H9 (cell line): ENCODE measurements at regions not wholly inside any gene's neighbourhood (a gene's known extent, or its start where the extent isn't known, plus 50 kb on each side); places are given as distances from the start of the nearest gene placed in this dataset.

Experiments used
- DNase-seq: peaks from one replicate; pipeline ENCODE4 v3.0.0-alpha.2; 2017
- H2AFZ ChIP-seq: one replicate; pipeline ENCODE4 v1.6.1; 2013; ENCODE audit warnings: mild to moderate bottlenecking, low read length, control low read depth, moderate library complexity
- H2AK5ac ChIP-seq: 2 replicates; pipeline ENCODE4 v1.6.1; 2013; ENCODE audit warnings: low read length, control low read depth, mixed read lengths; ENCODE audit not compliant: insufficient read length
- H2BK120ac ChIP-seq: one replicate; pipeline ENCODE4 v1.6.1; 2013; ENCODE audit warnings: low read depth, mild to moderate bottlenecking, low read length, control low read depth, inconsistent platforms; ENCODE audit not compliant: poor library complexity, severe bottlenecking
- H2BK12ac ChIP-seq: 2 replicates; pipeline ENCODE4 v1.6.1; 2013; ENCODE audit warnings: low read length, control low read depth, mixed read lengths, low read depth; ENCODE audit not compliant: insufficient read length
- H2BK15ac ChIP-seq: 2 replicates; pipeline ENCODE4 v1.6.1; 2013; ENCODE audit warnings: low read depth, low read length, control low read depth
- H2BK20ac ChIP-seq: one replicate; pipeline ENCODE4 v1.6.1; 2013; ENCODE audit warnings: low read depth, mild to moderate bottlenecking, low read length, control low read depth, inconsistent platforms; ENCODE audit not compliant: poor library complexity, severe bottlenecking
- H2BK5ac ChIP-seq: 2 replicates; pipeline ENCODE4 v1.6.1; 2013; ENCODE audit warnings: low read length, control low read depth, mixed read lengths; ENCODE audit not compliant: insufficient read length
- H3K14ac ChIP-seq: 2 replicates; pipeline ENCODE4 v1.6.1; 2013; ENCODE audit warnings: low read length, control low read depth; ENCODE audit not compliant: insufficient read depth
- H3K18ac ChIP-seq: 2 replicates; pipeline ENCODE4 v1.6.1; 2013; ENCODE audit warnings: low read depth, mild to moderate bottlenecking, mixed read lengths, low read length, control low read depth; ENCODE audit not compliant: insufficient read length
- H3K23ac ChIP-seq: 2 replicates; pipeline ENCODE4 v1.6.1; 2013; ENCODE audit warnings: low read length, control low read depth, mixed read lengths, low read depth; ENCODE audit not compliant: insufficient read length
- H3K23me2 ChIP-seq: 2 replicates; pipeline ENCODE4 v1.6.1; 2013; ENCODE audit warnings: low read depth, mild to moderate bottlenecking, mixed read lengths, low read length, control low read depth; ENCODE audit not compliant: insufficient read length, poor library complexity, severe bottlenecking
- H3K27ac ChIP-seq: 2 replicates; pipeline ENCODE4 v1.5.1; 2013; ENCODE audit warnings: low read length, control low read depth, mixed read lengths, low read depth; ENCODE audit not compliant: insufficient read length
- H3K27me3 ChIP-seq: 2 replicates; pipeline ENCODE4 v1.6.1; 2013; ENCODE audit warnings: low read length, control low read depth, inconsistent platforms; ENCODE audit not compliant: insufficient read depth
- H3K4ac ChIP-seq: 2 replicates; pipeline ENCODE4 v1.6.1; 2013; ENCODE audit warnings: low read depth, mild to moderate bottlenecking, control low read depth, inconsistent platforms, low read length, moderate library complexity
- H3K4me1 ChIP-seq: 2 replicates; pipeline ENCODE4 v1.6.1; 2013; ENCODE audit warnings: low read length, control low read depth, inconsistent platforms; ENCODE audit not compliant: insufficient read depth
- H3K4me2 ChIP-seq: 2 replicates; pipeline ENCODE4 v1.6.1; 2013; ENCODE audit warnings: low read length, control low read depth, mixed read lengths; ENCODE audit not compliant: insufficient read length, insufficient read depth
- H3K56ac ChIP-seq: 2 replicates; pipeline ENCODE4 v1.6.1; 2013; ENCODE audit warnings: low read depth, mild to moderate bottlenecking, mixed read lengths, low read length, control low read depth; ENCODE audit not compliant: insufficient read length
- H3K79me1 ChIP-seq: 2 replicates; pipeline ENCODE4 v1.6.1; 2013; ENCODE audit warnings: low read depth, mild to moderate bottlenecking, moderate library complexity, low read length, control low read depth, inconsistent platforms; ENCODE audit not compliant: insufficient read depth, poor library complexity, severe bottlenecking
- H3K79me2 ChIP-seq: 2 replicates; pipeline ENCODE4 v1.6.1; 2013; ENCODE audit warnings: low read length, control low read depth, inconsistent platforms; ENCODE audit not compliant: insufficient read depth
- H3K9ac ChIP-seq: 2 replicates; pipeline ENCODE4 v1.6.1; 2013; ENCODE audit warnings: low read length, control low read depth, mixed read lengths; ENCODE audit not compliant: insufficient read length; ENCODE audit errors: extremely low read depth
- H3K9me3 ChIP-seq: one replicate; pipeline ENCODE4 v1.6.1; 2013; ENCODE audit warnings: low read depth, low read length, inconsistent platforms; ENCODE audit not compliant: control insufficient read depth
- H3T11ph ChIP-seq: one replicate; pipeline ENCODE4 v1.6.1; 2013; ENCODE audit warnings: mild to moderate bottlenecking, low read length, control low read depth, inconsistent platforms
- H4K20me1 ChIP-seq: one replicate; pipeline ENCODE4 v1.6.1; 2013; ENCODE audit not compliant: control insufficient read depth, insufficient read length, insufficient read depth
- H4K5ac ChIP-seq: 2 replicates; pipeline ENCODE4 v1.6.1; 2013; ENCODE audit warnings: low read depth, mild to moderate bottlenecking, mixed read lengths, low read length, control low read depth; ENCODE audit not compliant: insufficient read length
- H4K8ac ChIP-seq: replicated peaks from 2 replicates; pipeline ENCODE4 v1.6.1; 2013; ENCODE audit warnings: low read length, control low read depth, mixed read lengths, low read depth; ENCODE audit not compliant: insufficient read length
- H4K91ac ChIP-seq: 2 replicates; pipeline ENCODE4 v1.6.1; 2013; ENCODE audit warnings: low read depth, mild to moderate bottlenecking, moderate library complexity, mixed read lengths, low read length, control low read depth; ENCODE audit not compliant: insufficient read length
- H3K27ac Mint-ChIP-seq, 3 experiments: 2 replicates in 2 of 3; 3 replicates in 1 of 3; pipeline ENCODE4 v1.8.0; 2020 to 2021; ENCODE audit warnings: mixed read lengths in 3 of 3, mild to moderate bottlenecking in 1 of 3, moderate library complexity in 1 of 3
- H3K27me3 Mint-ChIP-seq: 2 replicates; pipeline ENCODE4 v1.8.0; 2021; ENCODE audit warnings: low read depth, mild to moderate bottlenecking, moderate library complexity, mixed read lengths
- H3K36me3 Mint-ChIP-seq, 3 experiments: 2 replicates in 2 of 3; 3 replicates in 1 of 3; pipeline ENCODE4 v1.8.0; 2020 to 2021; ENCODE audit warnings: low read depth in 3 of 3, mixed read lengths in 3 of 3; ENCODE audit not compliant: insufficient read depth in 1 of 3
- H3K4me1 Mint-ChIP-seq, 2 experiments: 2 replicates each; pipeline ENCODE4 v1.8.0; 2020; ENCODE audit warnings: mixed read lengths in 2 of 2
- H3K4me3 Mint-ChIP-seq, 2 experiments: 2 replicates in 1 of 2; 3 replicates in 1 of 2; pipeline ENCODE4 v1.8.0; 2020 to 2021; ENCODE audit warnings: mild to moderate bottlenecking in 2 of 2, mixed read lengths in 2 of 2, moderate library complexity in 1 of 2
- H3K9me3 Mint-ChIP-seq, 2 experiments: 2 replicates in 1 of 2; 3 replicates in 1 of 2; pipeline ENCODE4 v1.8.0; 2020; ENCODE audit warnings: mild to moderate bottlenecking in 2 of 2, mixed read lengths in 2 of 2, moderate library complexity in 1 of 2
- CTCF ChIP-seq: fragments of 200-600 bp; sonication (generic); conservative IDR thresholded peaks from 3 replicates; pipeline ENCODE4 v1.8.0; 2021; ENCODE audit warnings: antibody characterized with exemption, mild to moderate bottlenecking
- WGBS: extraction: QIAGEN DNeasy Blood & Tissue Kit; methylation state at CpG from one replicate; pipeline ENCODE4 v1.1.7; 2013; ENCODE audit warnings: missing lambda C conversion rate, low lambda C conversion rate, mixed read lengths; ENCODE audit not compliant: insufficient read length; ENCODE audit errors: extremely low coverage; 5-methylcytosine and 5-hydroxymethylcytosine counted together

- H3K79me1 ChIP-seq: no peaks in the 10 kb centered on the region
- H3K79me2 ChIP-seq: no peaks in the 10 kb centered on the region
- no peak overlapping the region for H3K23ac ChIP-seq
- H2AFZ ChIP-seq: no peak overlapping the region
- no peak overlapping the region for H2BK12ac ChIP-seq
- Mint-ChIP-seq H3K4me3 (no peak overlapping the region), H3K36me3 (no peaks in the 10 kb centered on the region), H3K27ac (no peak overlapping the region; a peak in 1 of 7 replicates), H3K27me3 (no peaks in the 10 kb centered on the region), H3K9me3 (no peaks in the 10 kb centered on the region), H3K4me1 (peaks cover 3 to 11% of the 10 kb centered on the region in 2 experiments; a peak in 3 of 4 replicates)
- no peak overlapping the region for H3K56ac ChIP-seq
- H3T11ph ChIP-seq: no peak overlapping the region
- no peak for TF ChIP-seq CTCF
- no peak overlapping the region for H2BK5ac ChIP-seq
- no peak for DNase-seq
- H2BK120ac ChIP-seq: no peak overlapping the region
- WGBS: no CpG with 5 or more reads among the region's 1 CpG
- no peak overlapping the region for H3K27ac ChIP-seq
- no peak overlapping the region for H3K18ac ChIP-seq
- H3K23me2 ChIP-seq: no peaks in the 10 kb centered on the region
- H4K5ac ChIP-seq: no peak overlapping the region
- H3K9me3 ChIP-seq: no peaks in the 10 kb centered on the region
- no peaks in the 10 kb centered on the region for H4K20me1 ChIP-seq
- no peak overlapping the region for H2AK5ac ChIP-seq
- H3K9ac ChIP-seq: no peak overlapping the region
- H3K4me1 ChIP-seq: no peaks in the 10 kb centered on the region
- no peak overlapping the region for H3K14ac ChIP-seq
- H2BK15ac ChIP-seq: no peak overlapping the region
- no peaks in the 10 kb centered on the region for H3K27me3 ChIP-seq
- H3K4me2 ChIP-seq: no peak overlapping the region
- no peak overlapping the region for H2BK20ac ChIP-seq
- H3K4ac ChIP-seq: no peak overlapping the region
- H4K8ac ChIP-seq: no peak overlapping the region
- no peak overlapping the region for H4K91ac ChIP-seq
Measured at GRCh38 chr3:153614140-153614539, 452.1 kb downstream of the RAP2B start.
